Gastroesophageal sphincter (tissue), 4 donors: ENCODE measurements at regions not wholly inside any gene's neighbourhood (a gene's known extent, or its start where the extent isn't known, plus 50 kb on each side); places are given as distances from the start of the nearest gene placed in this dataset.

Experiments used
- ATAC-seq: fragments of 150-250 bp; one replicate; pipeline ENCODE4 v1.9.1; 2016; ENCODE audit warnings: mild to moderate bottlenecking, moderate library complexity
- H3K27ac ChIP-seq, 4 donors: fragments of 200-600 bp; sonication (generic) in 3 of 4; 1 replicate in 3 of 4; 2 replicates in 1 of 4; pipeline ENCODE4 v1.5.1; 2016 to 2019
- H3K27me3 ChIP-seq: fragments of 200-600 bp; sonication (generic); one replicate; pipeline ENCODE4 v1.5.1; 2019
- H3K36me3 ChIP-seq, 2 donors: fragments of 200-600 bp; sonication (generic); one replicate each; pipeline ENCODE4 v1.5.1; 2019; ENCODE audit warnings: control low read depth in 1 of 2
- H3K4me1 ChIP-seq, 3 donors: fragments of 200-600 bp; sonication (generic); 1 replicate in 2 of 3; 2 replicates in 1 of 3; pipeline ENCODE4 v1.5.1; 2016 to 2019; ENCODE audit warnings: control low read depth in 2 of 3
- H3K4me3 ChIP-seq, 2 donors: fragments of 200-600 bp; sonication (generic); one replicate each; pipeline ENCODE4 v1.5.1; 2019; ENCODE audit warnings: mild to moderate bottlenecking in 1 of 2, moderate library complexity in 1 of 2
- H3K9me3 ChIP-seq, 3 donors: fragments of 200-600 bp; sonication (generic); one replicate each; pipeline ENCODE4 v1.5.1; 2017 to 2019; ENCODE audit warnings: control low read depth in 2 of 3
- CTCF ChIP-seq, 4 experiments: fragments of 200-600 bp in 2 of 4; fragments of 450-650 bp in 2 of 4; sonication (generic) in 1 of 4; IDR thresholded peaks; one replicate each; pipeline ENCODE4 v1.5.1; 2017 to 2019; ENCODE audit warnings: antibody characterized with exemption in 4 of 4, mild to moderate bottlenecking in 2 of 4, moderate library complexity in 2 of 4
- EP300 ChIP-seq: sonication (generic); formaldehyde crosslinking; IDR thresholded peaks from one replicate; pipeline ENCODE4 v1.6.1; 2017; ENCODE audit warnings: antibody characterized with exemption, mild to moderate bottlenecking
- POLR2A ChIP-seq, 2 donors: fragments of 450-650 bp; IDR thresholded peaks; one replicate each; pipeline ENCODE4 v1.6.1; 2017; ENCODE audit warnings: antibody characterized with exemption in 2 of 2, mild to moderate bottlenecking in 2 of 2, moderate library complexity in 1 of 2
- POLR2AphosphoS5 ChIP-seq: sonication (generic); formaldehyde crosslinking; IDR thresholded peaks from one replicate; pipeline ENCODE4 v1.6.1; 2017; ENCODE audit warnings: antibody characterized with exemption
- WGBS, 2 donors: methylation state at CpG; one replicate each; pipeline ENCODE4 v1.1.5; 2018; ENCODE audit warnings: low coverage in 1 of 2; 5-methylcytosine and 5-hydroxymethylcytosine counted together

- Histone ChIP-seq H3K4me3 (no peak overlapping the region), H3K4me1 (no peaks in the 10 kb centered on the region), H3K9me3 (peaks cover 0 to 4% (median 0%) of the 10 kb centered on the region in 3 donors), H3K36me3 (no peaks in the 10 kb centered on the region), H3K27me3 (no peaks in the 10 kb centered on the region), H3K27ac (no peak overlapping the region)
- TF ChIP-seq POLR2AphosphoS5 (no peak), CTCF (IDR thresholded peaks at IDR 0.05) (no peak), POLR2A (IDR thresholded peaks at IDR 0.05) (no peak), EP300 (no peak)
- ATAC-seq, result no peak
- 54 to 58% methylated on average over 3 of the region's 3 CpGs for WGBS, 2 donors
Observed at GRCh38 chr3:132242790-132243189, 74.4 kb upstream of the ACP3 start.

- Histone ChIP-seq H3K4me3 (no peak overlapping the region), H3K9me3 (no peaks in the 10 kb centered on the region), H3K27me3 (no peaks in the 10 kb centered on the region), H3K27ac (no peak overlapping the region), H3K36me3 (no peaks in the 10 kb centered on the region), H3K4me1 (no peaks in the 10 kb centered on the region)
- TF ChIP-seq CTCF (IDR thresholded peaks at IDR 0.05), result no peak
- TF ChIP-seq POLR2A (IDR thresholded peaks at IDR 0.05), result no peak
- TF ChIP-seq POLR2AphosphoS5, result no peak
- TF ChIP-seq EP300, result no peak
- no peak for ATAC-seq
- 32 to 38% methylated on average over 3 of the region's 3 CpGs for WGBS, 2 donors
Observed at GRCh38 chr3:132245552-132246142, 71.6 kb upstream of the ACP3 start.

- Histone ChIP-seq H3K36me3 (no peaks in the 10 kb centered on the region), H3K4me3 (no peak overlapping the region), H3K9me3 (no peaks in the 10 kb centered on the region), H3K4me1 (no peaks in the 10 kb centered on the region), H3K27me3 (no peaks in the 10 kb centered on the region), H3K27ac (no peak overlapping the region)
- 68 to 75% methylated on average over 3 of the region's 3 CpGs for WGBS, 2 donors
- ATAC-seq, result no peak
- no peak for TF ChIP-seq EP300
- no peak for TF ChIP-seq POLR2AphosphoS5
- no peak for TF ChIP-seq CTCF (IDR thresholded peaks at IDR 0.05)
- no peak for TF ChIP-seq POLR2A (IDR thresholded peaks at IDR 0.05)
Observed at GRCh38 chr3:132246212-132246611, 71.0 kb upstream of the ACP3 start.

- H3K27me3 ChIP-seq, result no peaks in the 10 kb centered on the region
- no peaks in the 10 kb centered on the region for H3K9me3 ChIP-seq
- no peaks in the 10 kb centered on the region for H3K36me3 ChIP-seq
- ATAC-seq, result no peak
- WGBS, 2 donors, result 40% methylated on average over 1 of the region's 1 CpG
- TF ChIP-seq EP300 (no peak), CTCF (IDR thresholded peaks at IDR 0.05) (no peak), POLR2A (IDR thresholded peaks at IDR 0.05) (no peak), POLR2AphosphoS5 (no peak)
- H3K4me1 ChIP-seq, result no peaks in the 10 kb centered on the region
- H3K27ac ChIP-seq, result no peak overlapping the region
- H3K4me3 ChIP-seq, result no peak overlapping the region
Observed at GRCh38 chr3:132247211-132247610, 70.0 kb upstream of the ACP3 start.

- no peak overlapping the region for H3K4me3 ChIP-seq
- H3K9me3 ChIP-seq, result no peaks in the 10 kb centered on the region
- no peak for ATAC-seq
Observed at GRCh38 chr3:132248490-132248889, 68.7 kb upstream of the ACP3 start.

More at GRCh38 chr3:132248490-132248889, 68.7 kb upstream of the ACP3 start:
- 0 to 100% methylated on average over 1 of the region's 1 CpG for WGBS, 2 donors
- Histone ChIP-seq H3K27me3 (no peaks in the 10 kb centered on the region), H3K36me3 (no peaks in the 10 kb centered on the region), H3K27ac (no peak overlapping the region), H3K4me1 (no peaks in the 10 kb centered on the region)
- TF ChIP-seq CTCF (IDR thresholded peaks at IDR 0.05) (no peak), POLR2A (IDR thresholded peaks at IDR 0.05) (no peak), POLR2AphosphoS5 (no peak), EP300 (no peak)
